GM18870 (cell line): ENCODE measurements at regions not wholly inside any gene's neighbourhood (a gene's known extent, or its start where the extent isn't known, plus 50 kb on each side); places are given as distances from the start of the nearest gene placed in this dataset.
A peak's percentile ranks its signal among the peaks of the same experiment; 100 is the strongest.

Experiments used
- ATAC-seq: cut with Tn5 transposase; IDR thresholded peaks from one replicate; pipeline ENCODE4 v1.9.1; 2021; ENCODE audit warnings: moderate library complexity; ENCODE audit not compliant: unreplicated experiment

- ATAC-seq: no peak
These were observed 606.7 kb upstream of the KLHL1 start for GRCh38 chr13:70714993-70715392.

- ATAC-seq: no peak
These were observed 600.5 kb upstream of the KLHL1 start for GRCh38 chr13:70708775-70709174.

- no peak for ATAC-seq
These were observed 595.5 kb upstream of the KLHL1 start for GRCh38 chr13:70703755-70704154.

- ATAC-seq: no peak
These were observed 586.9 kb upstream of the KLHL1 start for GRCh38 chr13:70694996-70695715.

GRCh38 chr13:70668983-70669382 lies 560.7 kb upstream of the KLHL1 start:
- no peak for ATAC-seq

- ATAC-seq: no peak
These were observed 560.0 kb upstream of the KLHL1 start for GRCh38 chr13:70668293-70668692.

GRCh38 chr13:70666883-70667556 lies 558.8 kb upstream of the KLHL1 start:
- ATAC-seq: no peak

GRCh38 chr13:70662231-70662940 lies 554.1 kb upstream of the KLHL1 start:
- no peak for ATAC-seq

GRCh38 chr13:70644052-70644451 lies 535.8 kb upstream of the KLHL1 start:
- no peak for ATAC-seq

GRCh38 chr13:70634893-70635292 lies 526.6 kb upstream of the KLHL1 start:
- no peak for ATAC-seq

- ATAC-seq: no peak
These were observed 522.0 kb upstream of the KLHL1 start for GRCh38 chr13:70630247-70630646.

- peak; percentile 54 for ATAC-seq
These were observed 515.0 kb upstream of the KLHL1 start for GRCh38 chr13:70623239-70623638.

- ATAC-seq: no peak
These were observed 514.5 kb upstream of the KLHL1 start for GRCh38 chr13:70622796-70623195.

GRCh38 chr13:70619936-70620335 lies 511.7 kb upstream of the KLHL1 start:
- ATAC-seq: no peak

- no peak for ATAC-seq
These were observed 508.6 kb upstream of the KLHL1 start for GRCh38 chr13:70616847-70617246.

GRCh38 chr13:70613295-70613694 lies 505.0 kb upstream of the KLHL1 start:
- ATAC-seq: no peak

- no peak for ATAC-seq
These were observed 504.6 kb upstream of the KLHL1 start for GRCh38 chr13:70612881-70613280.

GRCh38 chr13:70604448-70604847 lies 496.2 kb upstream of the KLHL1 start:
- no peak for ATAC-seq

GRCh38 chr13:70593716-70594115 lies 485.5 kb upstream of the KLHL1 start:
- no peak for ATAC-seq

- ATAC-seq: no peak
These were observed 476.9 kb upstream of the KLHL1 start for GRCh38 chr13:70585109-70585508.

GRCh38 chr13:70580825-70581224 lies 472.6 kb upstream of the KLHL1 start:
- no peak for ATAC-seq

GRCh38 chr13:70579941-70580340 lies 471.7 kb upstream of the KLHL1 start:
- no peak for ATAC-seq
